ENCODE measurements at regions not wholly inside any gene's neighbourhood (a gene's known extent, or its start where the extent isn't known, plus 50 kb on each side); places are given as distances from the start of the nearest gene placed in this dataset.

DNA sequence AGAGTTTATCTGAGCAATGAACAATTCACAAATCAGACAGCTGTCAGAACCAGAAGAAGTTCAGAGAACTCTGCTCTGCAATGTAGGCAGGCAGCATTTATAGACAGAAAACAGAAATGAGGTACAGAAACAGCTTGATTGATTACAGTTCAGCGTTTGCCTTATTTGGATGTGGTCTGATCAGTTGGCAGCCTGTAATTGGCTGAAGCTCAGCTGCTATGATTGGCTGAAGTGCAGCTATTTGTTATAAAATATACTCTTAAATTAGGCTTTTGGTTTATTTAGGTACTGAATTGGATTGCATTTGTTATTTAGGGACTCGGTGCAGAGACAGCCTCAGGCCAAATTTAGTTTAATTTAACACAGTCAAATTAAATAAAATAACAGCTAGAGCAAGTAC, 85.8 kb upstream of the JAZF1 start:
- no peaks in the 10 kb centered on the region for H3K27me3 ChIP-seq

DNA sequence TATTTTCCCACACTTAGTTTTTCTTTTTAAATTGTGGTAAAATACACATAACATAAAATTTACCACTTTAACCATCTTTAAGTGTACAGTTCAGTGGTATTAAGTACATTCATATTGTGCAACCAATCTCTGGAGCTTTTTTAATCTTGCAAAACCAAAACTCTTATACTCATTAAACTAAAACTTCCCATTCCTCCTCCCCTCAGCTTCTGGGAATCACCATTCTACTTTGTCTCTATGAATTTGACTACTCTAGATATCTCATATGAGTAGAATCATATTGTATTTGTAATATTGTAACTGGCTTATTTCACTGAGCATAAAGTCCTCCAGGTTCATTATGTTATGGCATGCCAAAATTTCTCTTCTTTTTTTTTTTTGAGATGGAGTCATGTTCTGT, 86.4 kb upstream of the JAZF1 start:
- Histone ChIP-seq H3K4me3 (no peak overlapping the region), H3K36me3 (no peaks in the 10 kb centered on the region), H3K9me3 (no peaks in the 10 kb centered on the region), H3K4me1 (no peaks in the 10 kb centered on the region), H3K27me3 (no peaks in the 10 kb centered on the region), H3K27ac (no peak overlapping the region)
- no peak for DNase-seq
- TF ChIP-seq POLR2A (IDR thresholded peaks at IDR 0.05), result no peak
- TF ChIP-seq, protein P1, sequence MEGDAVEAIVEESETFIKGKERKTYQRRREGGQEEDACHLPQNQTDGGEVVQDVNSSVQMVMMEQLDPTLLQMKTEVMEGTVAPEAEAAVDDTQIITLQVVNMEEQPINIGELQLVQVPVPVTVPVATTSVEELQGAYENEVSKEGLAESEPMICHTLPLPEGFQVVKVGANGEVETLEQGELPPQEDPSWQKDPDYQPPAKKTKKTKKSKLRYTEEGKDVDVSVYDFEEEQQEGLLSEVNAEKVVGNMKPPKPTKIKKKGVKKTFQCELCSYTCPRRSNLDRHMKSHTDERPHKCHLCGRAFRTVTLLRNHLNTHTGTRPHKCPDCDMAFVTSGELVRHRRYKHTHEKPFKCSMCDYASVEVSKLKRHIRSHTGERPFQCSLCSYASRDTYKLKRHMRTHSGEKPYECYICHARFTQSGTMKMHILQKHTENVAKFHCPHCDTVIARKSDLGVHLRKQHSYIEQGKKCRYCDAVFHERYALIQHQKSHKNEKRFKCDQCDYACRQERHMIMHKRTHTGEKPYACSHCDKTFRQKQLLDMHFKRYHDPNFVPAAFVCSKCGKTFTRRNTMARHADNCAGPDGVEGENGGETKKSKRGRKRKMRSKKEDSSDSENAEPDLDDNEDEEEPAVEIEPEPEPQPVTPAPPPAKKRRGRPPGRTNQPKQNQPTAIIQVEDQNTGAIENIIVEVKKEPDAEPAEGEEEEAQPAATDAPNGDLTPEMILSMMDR (IDR thresholded peaks at IDR 0.05), result no peak

More for the DNA sequence above, 85.8 kb upstream of the JAZF1 start:
- Histone ChIP-seq H3K4me3 (no peak overlapping the region), H3K4me1 (no peaks in the 10 kb centered on the region), H3K27ac (no peak overlapping the region), H3K36me3 (no peaks in the 10 kb centered on the region), H3K9me3 (no peaks in the 10 kb centered on the region)
- TF ChIP-seq, protein P1 (IDR thresholded peaks at IDR 0.05), result no peak
- no peak for TF ChIP-seq POLR2A (IDR thresholded peaks at IDR 0.05)
- DNase-seq, result no peak

DNA sequence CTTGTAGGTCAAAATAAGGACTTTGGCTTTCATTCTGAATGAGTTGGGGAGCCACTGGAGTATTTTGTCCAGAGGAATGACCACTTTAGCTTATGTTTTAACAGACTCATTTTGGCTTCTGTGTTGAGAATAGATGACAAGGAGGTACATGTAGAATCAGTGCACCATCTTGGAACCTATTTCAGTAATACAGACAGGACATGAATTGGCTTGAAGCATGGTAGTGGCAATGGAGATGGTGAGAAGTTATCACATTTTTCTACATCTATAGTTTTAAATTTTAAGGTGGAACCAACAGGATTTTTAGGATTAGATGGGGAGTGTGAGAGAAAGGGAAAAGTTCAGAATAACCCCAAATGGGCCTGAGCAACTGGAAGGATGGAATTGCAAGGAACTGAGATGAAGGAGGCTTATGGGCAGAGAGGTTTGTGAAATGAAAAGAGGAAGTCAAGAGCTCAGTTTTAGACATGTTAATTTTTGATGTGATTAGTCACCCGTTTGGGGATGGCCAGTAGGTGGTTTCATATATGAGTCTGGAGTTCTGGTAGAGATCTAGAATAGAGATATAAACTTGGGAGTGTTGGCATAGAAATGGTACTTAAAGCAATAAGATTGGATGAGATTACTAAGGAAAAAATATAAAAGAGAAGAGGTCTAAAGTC, 89.2 kb upstream of the JAZF1 start:
- Histone ChIP-seq H3K27ac (no peak overlapping the region), H3K9me3 (no peaks in the 10 kb centered on the region), H3K27me3 (no peaks in the 10 kb centered on the region), H3K36me3 (no peaks in the 10 kb centered on the region), H3K4me3 (no peak overlapping the region), H3K4me1 (no peaks in the 10 kb centered on the region)
- no peak for TF ChIP-seq POLR2A (IDR thresholded peaks at IDR 0.05)
- TF ChIP-seq, protein P1 (IDR thresholded peaks at IDR 0.05), result no peak
- DNase-seq, result no peak

DNA sequence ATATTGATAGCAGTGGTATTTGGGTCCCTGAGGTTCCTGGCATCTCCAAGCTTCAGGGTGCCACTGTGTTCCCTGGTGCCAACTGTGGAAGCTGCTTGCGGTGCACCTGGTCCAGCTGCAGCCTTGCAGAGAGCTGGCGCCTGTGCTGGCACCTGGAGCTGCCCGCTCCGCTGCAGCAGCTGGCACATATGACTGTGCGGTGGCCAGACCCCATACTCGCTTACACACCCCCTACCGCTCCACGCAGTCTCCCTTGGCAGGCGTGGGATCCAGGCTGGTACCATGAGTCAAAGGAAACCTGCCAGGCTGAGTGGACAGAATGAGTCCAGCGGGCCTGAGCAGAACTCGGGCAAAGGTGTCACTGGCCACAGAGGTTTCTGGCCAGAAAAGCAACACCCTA, 89.9 kb upstream of the JAZF1 start:
- Histone ChIP-seq H3K4me1 (no peaks in the 10 kb centered on the region), H3K9me3 (no peaks in the 10 kb centered on the region), H3K27ac (no peak overlapping the region), H3K27me3 (no peaks in the 10 kb centered on the region), H3K36me3 (no peaks in the 10 kb centered on the region), H3K4me3 (no peak overlapping the region)
- no peak for TF ChIP-seq POLR2A (IDR thresholded peaks at IDR 0.05)
- TF ChIP-seq, protein P1 (IDR thresholded peaks at IDR 0.05), result no peak
- no peak for DNase-seq

DNA sequence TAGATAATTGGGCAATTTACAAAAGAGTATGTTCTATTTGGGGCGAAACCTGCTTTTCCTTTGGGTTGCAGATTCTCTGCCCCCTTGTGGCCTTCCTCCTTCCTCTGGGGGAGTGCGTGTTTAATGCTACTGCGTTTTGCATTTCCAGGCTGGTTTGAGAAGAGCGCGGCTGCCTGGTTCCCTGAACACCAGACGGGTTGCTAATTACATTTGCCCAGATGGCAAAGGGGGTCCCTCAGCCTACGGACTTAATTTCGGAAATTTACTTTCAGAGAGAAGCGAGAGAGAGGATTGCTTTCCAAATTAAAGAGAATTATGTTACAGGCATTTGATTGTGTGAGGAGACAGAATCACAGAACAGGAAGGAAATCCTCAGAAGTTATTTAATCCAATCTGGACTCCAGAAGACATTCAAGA, 91.9 kb upstream of the JAZF1 start:
- Histone ChIP-seq H3K4me1 (no peaks in the 10 kb centered on the region), H3K36me3 (no peaks in the 10 kb centered on the region), H3K27ac (no peak overlapping the region), H3K9me3 (no peaks in the 10 kb centered on the region), H3K4me3 (no peak overlapping the region), H3K27me3 (no peaks in the 10 kb centered on the region)
- DNase-seq, result peak; percentile 46 to 64 (median 48)
- TF ChIP-seq, protein P1 (IDR thresholded peaks at IDR 0.05), result peak; percentile 18 to 51 (median 29)
- TF ChIP-seq POLR2A (IDR thresholded peaks at IDR 0.05), result no peak

DNA sequence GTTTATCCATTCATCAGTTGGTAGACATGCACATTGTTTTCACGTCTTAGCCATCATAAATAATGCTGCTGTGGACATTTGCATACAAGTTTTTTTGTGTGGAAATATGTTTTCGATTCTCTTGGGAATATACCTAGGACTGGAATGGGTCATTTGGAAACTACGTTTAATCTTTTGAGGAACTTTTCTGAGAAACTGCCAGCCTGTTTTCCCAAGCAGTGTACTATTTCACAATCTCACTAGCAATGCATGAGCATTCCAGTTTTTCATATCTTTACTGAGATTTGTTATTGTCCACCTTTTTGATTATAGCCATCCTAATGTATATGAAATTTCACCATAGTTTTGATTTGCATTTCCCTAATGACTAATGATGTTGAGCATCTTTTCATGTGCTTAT, 95.7 kb upstream of the JAZF1 start:
- H3K27ac ChIP-seq, result no peak overlapping the region
- H3K4me3 ChIP-seq, result no peak overlapping the region
- H3K9me3 ChIP-seq, result no peaks in the 10 kb centered on the region
- TF ChIP-seq, protein P1 (IDR thresholded peaks at IDR 0.05), result no peak
- no peak for TF ChIP-seq POLR2A (IDR thresholded peaks at IDR 0.05)
- H3K36me3 ChIP-seq, result no peaks in the 10 kb centered on the region
- DNase-seq, result no peak
- H3K27me3 ChIP-seq, result no peaks in the 10 kb centered on the region
- H3K4me1 ChIP-seq, result no peaks in the 10 kb centered on the region
